SK-N-SH (cell line): ENCODE measurements at regions not wholly inside any gene's neighbourhood (a gene's known extent, or its start where the extent isn't known, plus 50 kb on each side); places are given as distances from the start of the nearest gene placed in this dataset.

Experiments used
- CTCF ChIA-PET: fragments of 300-600, 350-600 bp; formaldehyde crosslinking; extraction: SDS; loops from one replicate; lab custom pipeline; 2021; lab: Yijun Ruan, JAX
- POLR2A ChIA-PET: fragments of 350-600 bp; sonication (Branson Sonifier 250); formaldehyde crosslinking; extraction: SDS; loops from one replicate; lab custom pipeline; 2020; ENCODE audit warnings: antibody characterized with exemption, inconsistent platforms; lab: Yijun Ruan, JAX
- DNase-seq: peaks from one replicate; pipeline ENCODE4 v3.0.0; 2012
- H2AFZ ChIP-seq: fragments of 200-600 bp; sonication (generic); 2 replicates; pipeline ENCODE4 v1.8.1; 2016; ENCODE audit warnings: antibody characterized with exemption, mild to moderate bottlenecking, low read depth
- H3F3A ChIP-seq: fragments of 200-600 bp; sonication (generic); replicated peaks from 2 replicates; pipeline ENCODE3; 2016; ENCODE audit warnings: antibody characterized with exemption, mild to moderate bottlenecking; ENCODE audit not compliant: insufficient read depth
- H3K27ac ChIP-seq, 2 experiments: fragments of 200-500 bp in 1 of 2; fragments of 200-600 bp in 1 of 2; sonication (Bioruptor generic) in 1 of 2; sonication (generic), shearing (Covaris generic) in 1 of 2; 2 replicates each; pipeline versions ENCODE4 v1.5.1 to v1.6.1; 2014 to 2016; ENCODE audit warnings: low read depth in 2 of 2, inconsistent platforms in 1 of 2, low read length in 1 of 2, mild to moderate bottlenecking in 1 of 2, mixed read lengths in 1 of 2
- H3K27me3 ChIP-seq: fragments of 200-600 bp; sonication (generic), shearing (Covaris generic); 2 replicates; pipeline ENCODE4 v1.6.1; 2016; ENCODE audit warnings: mixed run types; ENCODE audit not compliant: insufficient read depth
- H3K36me3 ChIP-seq, 2 experiments: fragments of 200-500 bp in 1 of 2; fragments of 200-600 bp in 1 of 2; sonication (Bioruptor generic) in 1 of 2; sonication (generic) in 1 of 2; replicated peaks in 1 of 2; 2 replicates each; pipeline versions ENCODE3 to v1.5.1; 2014 to 2016; ENCODE audit warnings: low read length in 1 of 2, mild to moderate bottlenecking in 1 of 2; ENCODE audit not compliant: insufficient read depth in 2 of 2, control insufficient read depth in 1 of 2
- H3K4me1 ChIP-seq, 2 experiments: fragments of 200-500 bp in 1 of 2; fragments of 200-600 bp in 1 of 2; sonication (Bioruptor generic) in 1 of 2; sonication (generic), shearing (Covaris generic) in 1 of 2; 2 replicates each; pipeline versions ENCODE4 v1.5.1 to v1.6.1; 2014 to 2016; ENCODE audit warnings: low read depth in 1 of 2, low read length in 1 of 2, mixed run types in 1 of 2; ENCODE audit not compliant: insufficient read depth in 2 of 2, control insufficient read depth in 1 of 2
- H3K4me2 ChIP-seq: fragments of 200-600 bp; sonication (generic), shearing (Covaris generic); 2 replicates; pipeline ENCODE4 v1.6.1; 2017; ENCODE audit warnings: mixed run types
- H3K4me3 ChIP-seq, 2 experiments: fragments of 200-500 bp in 1 of 2; fragments of 200-600 bp in 1 of 2; sonication (Bioruptor generic) in 1 of 2; sonication (generic), shearing (Covaris generic) in 1 of 2; 2 replicates each; pipeline versions ENCODE4 v1.5.1 to v1.8.1; 2014 to 2016; ENCODE audit warnings: low read depth in 2 of 2, inconsistent platforms in 1 of 2, low read length in 1 of 2, mild to moderate bottlenecking in 1 of 2, mixed read lengths in 1 of 2, moderate library complexity in 1 of 2
- H3K79me2 ChIP-seq: fragments of 200-600 bp; sonication (generic); 2 replicates; pipeline ENCODE4 v1.8.1; 2017; ENCODE audit warnings: mild to moderate bottlenecking; ENCODE audit not compliant: insufficient read depth
- H3K9ac ChIP-seq: fragments of 200-600 bp; sonication (generic); 2 replicates; pipeline ENCODE4 v1.6.1; 2017; ENCODE audit warnings: mixed run types
- H3K9me2 ChIP-seq: fragments of 200-600 bp; sonication (generic); 2 replicates; pipeline ENCODE4 v1.6.1; 2017; ENCODE audit warnings: mixed run types
- H3K9me3 ChIP-seq: fragments of 200-600 bp; sonication (generic); 2 replicates; pipeline ENCODE4 v1.6.1; 2017; ENCODE audit warnings: mixed run types, mild to moderate bottlenecking, moderate library complexity
- H4K20me1 ChIP-seq: fragments of 200-600 bp; sonication (generic); 2 replicates; pipeline ENCODE4 v1.6.1; 2017; ENCODE audit warnings: mild to moderate bottlenecking, mixed run types; ENCODE audit not compliant: insufficient read depth
- EZH2phosphoT487 ChIP-seq: fragments of 200-600 bp; sonication (generic); IDR thresholded peaks from 2 replicates; pipeline ENCODE4 v1.6.1; 2017; ENCODE audit warnings: low read depth, mixed run types, mild to moderate bottlenecking, antibody characterized with exemption, moderate library complexity, borderline replicate concordance
- FOSL2 ChIP-seq: IDR thresholded peaks from 2 replicates; pipeline ENCODE4 v1.4.0; 2012; ENCODE audit warnings: low read depth, mild to moderate bottlenecking, moderate library complexity, borderline replicate concordance
- FOXJ3 ChIP-seq: sonication (generic); formaldehyde crosslinking; IDR thresholded peaks from 2 replicates; pipeline ENCODE4 v1.5.1; 2020; ENCODE audit warnings: mild to moderate bottlenecking, missing genetic modification reagents
- FOXM1 ChIP-seq: IDR thresholded peaks from 2 replicates; pipeline ENCODE4 v1.4.0; 2012; ENCODE audit warnings: low read depth, mild to moderate bottlenecking
- GABPA ChIP-seq: IDR thresholded peaks from 2 replicates; pipeline ENCODE4 v1.4.0; 2012; ENCODE audit warnings: low read depth, mild to moderate bottlenecking
- GATA2 ChIP-seq: sonication (generic); formaldehyde crosslinking; IDR thresholded peaks from 2 replicates; pipeline ENCODE4 v1.5.0; 2020; ENCODE audit warnings: mild to moderate bottlenecking, missing genetic modification reagents
- MAX ChIP-seq: IDR thresholded peaks from 2 replicates; pipeline ENCODE4 v1.4.0; 2012; ENCODE audit warnings: low read depth
- MXI1 ChIP-seq: IDR thresholded peaks from 2 replicates; pipeline ENCODE4 v1.6.1; 2012; ENCODE audit warnings: mild to moderate bottlenecking, low read depth, low read length, improper control_type of control experiment
- NFIC ChIP-seq: IDR thresholded peaks from 2 replicates; pipeline ENCODE4 v1.4.0; 2012; ENCODE audit warnings: borderline replicate concordance
- POLR2AphosphoS5 ChIP-seq: IDR thresholded peaks from 2 replicates; pipeline ENCODE4 v1.6.1; 2012; ENCODE audit warnings: low read depth, low read length
- RCOR1 ChIP-seq: fragments of 150-350 bp; IDR thresholded peaks from 2 replicates; pipeline ENCODE4 v1.6.1; 2017; ENCODE audit warnings: antibody characterized with exemption, low read length
- REST ChIP-seq: IDR thresholded peaks from 2 replicates; pipeline ENCODE4 v1.6.1; 2012; ENCODE audit warnings: mild to moderate bottlenecking, low read depth, low read length, moderate library complexity
- SIN3A ChIP-seq: IDR thresholded peaks from 2 replicates; pipeline ENCODE4 v1.6.1; 2012; ENCODE audit warnings: low read depth, mild to moderate bottlenecking, low read length, moderate library complexity, borderline replicate concordance
- TAF1 ChIP-seq: IDR thresholded peaks from 2 replicates; pipeline ENCODE4 v1.6.1; 2012; ENCODE audit warnings: low read depth, mild to moderate bottlenecking, low read length, moderate library complexity, borderline replicate concordance
- TCF12 ChIP-seq: IDR thresholded peaks from 2 replicates; pipeline ENCODE4 v1.4.0; 2012
- TEAD4 ChIP-seq: IDR thresholded peaks from 2 replicates; pipeline ENCODE4 v1.4.0; 2012; ENCODE audit warnings: mild to moderate bottlenecking, borderline replicate concordance; ENCODE audit not compliant: insufficient read depth
- USF1 ChIP-seq: IDR thresholded peaks from 2 replicates; pipeline ENCODE4 v1.4.0; 2012; ENCODE audit warnings: low read depth, borderline replicate concordance
- YY1 ChIP-seq: IDR thresholded peaks from 2 replicates; pipeline ENCODE4 v1.4.0; 2012; ENCODE audit warnings: low read depth, mild to moderate bottlenecking
- TF ChIP-seq, protein P1 (sequence below): IDR thresholded peaks from 2 replicates; pipeline ENCODE4; 2012
- TF ChIP-seq, protein P2 (sequence below): fragments of 150-350 bp; IDR thresholded peaks from 2 replicates; pipeline ENCODE4 v1.6.1; 2017; ENCODE audit warnings: antibody characterized with exemption, low read length, low read depth, borderline replicate concordance

GRCh38 chr1:244328476-244328875 lies 123.2 kb downstream of the ADSS2 start:
- CTCF ChIA-PET, result no interaction called here
- H3K9ac ChIP-seq, result no peak overlapping the region
- POLR2A ChIA-PET, result no interaction called here
- peaks cover 0 to 5% of the 10 kb centered on the region in 2 experiments for H3K36me3 ChIP-seq
- H3F3A ChIP-seq, result peaks cover 8% of the 10 kb centered on the region
- H3K9me3 ChIP-seq, result 0 out of 2 replicates have a peak, but pooled peaks cover 15% of the 10 kb centered on the region
- TF ChIP-seq MAX, result no peak
- TF ChIP-seq, all 33 proteins: peak for 0
- Histone ChIP-seq H3K27ac (no peak overlapping the region), H3K27me3 (no peaks in the 10 kb centered on the region), H3K9me2 (no peaks in the 10 kb centered on the region), H2AFZ (no peak overlapping the region), H3K4me3 (no peak overlapping the region), H4K20me1 (no peaks in the 10 kb centered on the region), H3K79me2 (no peaks in the 10 kb centered on the region), H3K4me1 (peaks cover 0 to 2% of the 10 kb centered on the region in 2 experiments; a peak in 2 of 4 replicates), H3K4me2 (no peak overlapping the region)
- no peak for DNase-seq

DNA sequence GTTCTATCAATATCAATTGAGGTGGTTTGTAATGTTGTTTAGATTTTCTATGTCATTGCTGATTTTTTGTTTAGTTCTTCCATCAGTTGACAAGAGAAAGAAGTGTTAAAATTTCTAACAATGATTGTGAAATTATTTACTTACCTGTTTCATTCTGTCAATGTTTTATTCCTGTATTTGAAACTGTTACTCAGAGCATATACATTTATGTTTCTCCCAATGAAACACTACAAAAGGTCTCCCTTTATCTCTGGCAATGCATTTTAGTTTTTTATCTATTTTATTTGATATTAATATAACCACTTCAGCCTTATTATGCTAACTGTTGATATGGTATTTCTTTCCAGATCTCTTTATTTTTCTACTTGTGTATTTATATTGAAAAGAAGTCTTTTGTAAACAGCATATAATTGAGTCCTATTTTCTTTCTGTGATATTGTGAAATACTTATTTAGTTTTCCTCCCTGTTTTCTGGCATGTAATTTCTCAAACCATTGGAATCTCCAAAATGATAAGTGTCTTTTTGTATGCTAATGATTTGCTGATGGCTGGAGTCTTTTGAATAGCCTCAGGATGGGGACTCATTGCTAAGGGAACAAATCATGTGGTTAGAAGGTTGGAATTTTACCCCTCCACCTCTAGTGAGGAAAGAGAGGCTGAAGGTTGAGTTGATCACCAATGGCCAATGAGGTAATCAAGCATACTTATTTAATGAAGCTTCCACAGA lies 122.0 kb downstream of the ADSS2 start:
- Histone ChIP-seq H3K4me2 (no peak overlapping the region), H3K9me3 (0 out of 2 replicates have a peak, but pooled peaks cover 15% of the 10 kb centered on the region), H3K4me1 (peaks cover 0 to 4% of the 10 kb centered on the region in 2 experiments; a peak in 1 of 4 replicates), H3K36me3 (peaks cover 0 to 5% of the 10 kb centered on the region in 2 experiments), H3K79me2 (no peaks in the 10 kb centered on the region), H3K9ac (no peak overlapping the region), H3K9me2 (no peaks in the 10 kb centered on the region), H2AFZ (no peak overlapping the region), H4K20me1 (no peaks in the 10 kb centered on the region), H3K27ac (no peak overlapping the region)
- no peak for DNase-seq
- CTCF ChIA-PET, result no interaction called here
- TF ChIP-seq TAF1, result no peak
- no peak for TF ChIP-seq RCOR1
- no peak for TF ChIP-seq FOSL2
- no peak for TF ChIP-seq MXI1
- TF ChIP-seq, protein P1, sequence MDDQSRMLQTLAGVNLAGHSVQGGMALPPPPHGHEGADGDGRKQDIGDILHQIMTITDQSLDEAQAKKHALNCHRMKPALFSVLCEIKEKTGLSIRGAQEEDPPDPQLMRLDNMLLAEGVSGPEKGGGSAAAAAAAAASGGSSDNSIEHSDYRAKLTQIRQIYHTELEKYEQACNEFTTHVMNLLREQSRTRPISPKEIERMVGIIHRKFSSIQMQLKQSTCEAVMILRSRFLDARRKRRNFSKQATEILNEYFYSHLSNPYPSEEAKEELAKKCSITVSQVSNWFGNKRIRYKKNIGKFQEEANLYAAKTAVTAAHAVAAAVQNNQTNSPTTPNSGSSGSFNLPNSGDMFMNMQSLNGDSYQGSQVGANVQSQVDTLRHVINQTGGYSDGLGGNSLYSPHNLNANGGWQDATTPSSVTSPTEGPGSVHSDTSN, result no peak
- TF ChIP-seq NFIC, result no peak
- no peak for TF ChIP-seq REST
- TF ChIP-seq POLR2AphosphoS5, result no peak
- no peak for TF ChIP-seq SIN3A
- no peak for TF ChIP-seq FOXM1
- TF ChIP-seq GABPA, result no peak
- no peak for TF ChIP-seq TCF12
- TF ChIP-seq EZH2phosphoT487, result no peak
- no peak for TF ChIP-seq YY1
- TF ChIP-seq TEAD4, result no peak
- TF ChIP-seq USF1, result no peak
- TF ChIP-seq, protein P2, sequence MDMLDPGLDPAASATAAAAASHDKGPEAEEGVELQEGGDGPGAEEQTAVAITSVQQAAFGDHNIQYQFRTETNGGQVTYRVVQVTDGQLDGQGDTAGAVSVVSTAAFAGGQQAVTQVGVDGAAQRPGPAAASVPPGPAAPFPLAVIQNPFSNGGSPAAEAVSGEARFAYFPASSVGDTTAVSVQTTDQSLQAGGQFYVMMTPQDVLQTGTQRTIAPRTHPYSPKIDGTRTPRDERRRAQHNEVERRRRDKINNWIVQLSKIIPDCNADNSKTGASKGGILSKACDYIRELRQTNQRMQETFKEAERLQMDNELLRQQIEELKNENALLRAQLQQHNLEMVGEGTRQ, result no peak
- TF ChIP-seq FOXJ3, result no peak
- no peak for TF ChIP-seq GATA2 (CRISPR knock-in tag)
- TF ChIP-seq, all 33 proteins: peak for 0
- POLR2A ChIA-PET, result no interaction called here
- Histone ChIP-seq H3K4me3 (no peak overlapping the region), H3K27me3 (no peaks in the 10 kb centered on the region), H3F3A (peaks cover 9% of the 10 kb centered on the region)
